ACC112 (cell line): ENCODE measurements at regions not wholly inside any gene's neighbourhood (a gene's known extent, or its start where the extent isn't known, plus 50 kb on each side); places are given as distances from the start of the nearest gene placed in this dataset.

Experiments
- H2AFZ ChIP-seq: fragments of 200-600 bp; sonication (generic); one replicate; pipeline ENCODE4 v1.6.0; 2017; ENCODE audit warnings: antibody characterized with exemption, low read length; ENCODE audit not compliant: unreplicated experiment
- H3K27ac ChIP-seq: fragments of 200-600 bp; sonication (generic); 2 replicates; pipeline ENCODE4 v1.5.1; 2014; ENCODE audit warnings: low read depth, mild to moderate bottlenecking, antibody characterized with exemption, low read length, moderate library complexity
- H3K27me3 ChIP-seq: fragments of 200-600 bp; sonication (generic); 2 replicates; pipeline ENCODE4 v1.6.1; 2014; ENCODE audit warnings: mild to moderate bottlenecking, antibody characterized with exemption, low read length, moderate library complexity, mixed read lengths; ENCODE audit not compliant: insufficient read depth
- H3K36me3 ChIP-seq: fragments of 200-600 bp; sonication (generic); 2 replicates; pipeline ENCODE4 v1.6.1; 2016; ENCODE audit warnings: mild to moderate bottlenecking, antibody characterized with exemption, low read length, moderate library complexity, mixed read lengths; ENCODE audit not compliant: insufficient read depth
- H3K4me1 ChIP-seq: fragments of 200-600 bp; sonication (generic); one replicate; pipeline ENCODE4 v1.6.1; 2016; ENCODE audit warnings: low read length, mixed read lengths; ENCODE audit not compliant: insufficient read depth, unreplicated experiment, control insufficient read depth
- H3K4me3 ChIP-seq: fragments of 200-600 bp; sonication (generic); 2 replicates; pipeline ENCODE4 v1.5.1; 2014; ENCODE audit warnings: mild to moderate bottlenecking, low read depth, low read length
- H3K79me2 ChIP-seq: fragments of 200-600 bp; sonication (generic); one replicate; pipeline ENCODE4 v1.6.0; 2016; ENCODE audit warnings: low read length; ENCODE audit not compliant: control insufficient read depth, unreplicated experiment, insufficient read depth

DNA sequence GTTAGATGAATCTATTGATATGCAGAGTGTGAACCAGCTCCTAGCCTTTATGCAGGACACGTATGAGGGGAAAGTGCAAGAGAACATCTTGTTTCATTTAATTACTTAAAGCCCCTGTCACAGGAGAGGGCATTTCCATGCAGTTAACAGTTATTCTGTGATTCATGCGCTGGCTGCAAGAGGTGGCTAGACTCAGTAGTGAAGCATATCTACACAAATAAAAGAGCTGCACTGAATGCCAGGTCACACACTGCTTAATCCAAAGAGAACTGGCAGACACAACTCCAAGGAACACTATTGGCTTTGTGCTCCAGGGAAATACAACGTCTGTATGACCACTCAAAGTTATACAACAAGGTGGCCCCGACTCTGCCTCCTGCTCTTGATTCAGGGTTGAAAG is 394.1 kb downstream of the C12orf75 start:
- Histone ChIP-seq H3K4me1 (no peaks in the 10 kb centered on the region), H3K36me3 (no peaks in the 10 kb centered on the region), H3K27me3 (peaks cover 44% of the 10 kb centered on the region), H3K79me2 (no peaks in the 10 kb centered on the region), H3K4me3 (no peak overlapping the region), H3K27ac (no peak overlapping the region), H2AFZ (no peak overlapping the region)

DNA sequence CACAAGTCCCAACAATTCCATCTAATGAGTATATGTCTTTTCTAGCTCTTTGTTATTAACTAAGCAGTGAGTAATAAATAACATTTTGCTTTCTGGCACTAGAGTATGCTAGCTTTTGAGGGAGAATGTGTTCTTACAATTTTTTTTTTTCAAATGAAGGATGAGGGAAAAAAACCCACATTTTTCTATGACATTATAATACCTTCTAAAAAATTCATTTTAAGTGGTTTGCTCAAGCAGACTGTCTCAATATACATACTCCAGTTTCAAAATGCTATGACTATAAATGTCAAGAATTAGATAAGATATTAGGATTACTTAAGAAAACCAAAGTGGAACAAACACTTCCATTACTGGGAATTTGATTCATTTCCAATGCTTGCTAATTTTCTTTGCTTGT is 394.6 kb downstream of the C12orf75 start:
- Histone ChIP-seq H3K36me3 (no peaks in the 10 kb centered on the region), H3K4me3 (no peak overlapping the region), H3K27ac (no peak overlapping the region), H3K4me1 (no peaks in the 10 kb centered on the region), H3K27me3 (peaks cover 47% of the 10 kb centered on the region), H2AFZ (no peak overlapping the region), H3K79me2 (no peaks in the 10 kb centered on the region)

- peaks cover 37% of the 10 kb centered on the region for H3K27me3 ChIP-seq
These were observed 398.8 kb downstream of the C12orf75 start for GRCh38 chr12:105729181-105729771.

GRCh38 chr12:105729926-105730325 is 399.4 kb downstream of the C12orf75 start:
- Histone ChIP-seq H3K27ac (no peak overlapping the region), H3K4me3 (no peak overlapping the region), H3K36me3 (no peaks in the 10 kb centered on the region), H2AFZ (no peak overlapping the region), H3K4me1 (no peaks in the 10 kb centered on the region), H3K27me3 (peaks cover 30% of the 10 kb centered on the region), H3K79me2 (no peaks in the 10 kb centered on the region)

More at GRCh38 chr12:105729181-105729771, 398.8 kb downstream of the C12orf75 start:
- Histone ChIP-seq H3K4me1 (no peaks in the 10 kb centered on the region), H3K4me3 (no peak overlapping the region), H3K36me3 (no peaks in the 10 kb centered on the region), H3K27ac (no peak overlapping the region), H2AFZ (no peak overlapping the region), H3K79me2 (no peaks in the 10 kb centered on the region)

DNA sequence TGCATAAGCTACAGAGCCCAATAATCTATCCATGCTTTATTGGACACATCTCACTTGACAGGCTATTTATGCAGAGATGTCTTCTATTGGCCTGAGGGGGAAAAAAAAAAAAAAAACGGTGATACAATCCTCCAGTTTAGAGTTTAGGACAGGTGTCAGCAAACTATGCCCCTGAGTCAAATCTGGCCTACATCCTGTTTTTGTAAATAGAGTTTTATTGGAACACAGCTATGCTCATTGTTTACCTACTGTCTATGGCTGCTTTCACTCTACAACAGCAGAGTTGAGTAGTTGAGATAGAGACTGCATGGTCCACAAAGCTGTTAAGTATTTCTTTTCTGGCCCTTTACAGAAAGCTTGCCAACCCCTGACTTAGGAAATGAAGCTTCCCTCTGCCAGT is 403.1 kb downstream of the C12orf75 start:
- no peaks in the 10 kb centered on the region for H3K4me1 ChIP-seq
- H3K4me3 ChIP-seq = no peak overlapping the region
- no peaks in the 10 kb centered on the region for H3K79me2 ChIP-seq
- H3K27me3 ChIP-seq = peaks cover 18% of the 10 kb centered on the region; the same call in 1 of the 2 replicates
- H3K36me3 ChIP-seq = no peaks in the 10 kb centered on the region
- no peak overlapping the region for H3K27ac ChIP-seq
- no peak overlapping the region for H2AFZ ChIP-seq

- H3K27ac ChIP-seq = no peak overlapping the region
- 0 out of 2 replicates have a peak, but pooled peaks cover 3% of the 10 kb centered on the region for H3K27me3 ChIP-seq
- no peaks in the 10 kb centered on the region for H3K79me2 ChIP-seq
- H3K4me3 ChIP-seq = no peak overlapping the region
- H2AFZ ChIP-seq = no peak overlapping the region
- H3K36me3 ChIP-seq = no peaks in the 10 kb centered on the region
- peaks cover 11% of the 10 kb centered on the region for H3K4me1 ChIP-seq
These were observed 402.3 kb downstream of the NUAK1 start for GRCh38 chr12:105736498-105736897.

GRCh38 chr12:105738051-105738450 is 400.7 kb downstream of the NUAK1 start:
- Histone ChIP-seq H3K4me3 (no peak overlapping the region), H2AFZ (no peak overlapping the region), H3K79me2 (no peaks in the 10 kb centered on the region), H3K27ac (no peak overlapping the region), H3K36me3 (no peaks in the 10 kb centered on the region), H3K27me3 (no peaks in the 10 kb centered on the region), H3K4me1 (peaks cover 21% of the 10 kb centered on the region)

DNA sequence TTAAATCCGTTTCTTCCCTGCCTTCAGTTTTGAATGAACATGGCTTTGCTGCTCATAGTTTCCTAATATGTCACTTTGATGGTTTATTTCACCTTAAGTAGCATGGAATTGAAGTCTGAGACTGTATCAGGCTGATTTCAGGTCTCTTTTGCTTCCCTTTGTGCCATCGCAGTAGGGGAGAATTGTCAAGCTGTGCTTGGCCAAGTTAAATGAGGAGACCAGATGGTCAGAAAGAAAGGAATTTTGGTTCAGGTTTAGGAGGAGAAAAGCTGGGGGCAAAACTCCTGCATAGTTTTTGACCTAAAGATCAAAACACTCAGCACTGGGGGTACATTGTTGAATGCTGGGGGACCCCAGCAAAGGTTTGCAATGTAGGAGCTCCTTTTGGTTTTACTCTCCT is 398.4 kb downstream of the NUAK1 start:
- Histone ChIP-seq H3K27ac (no peak overlapping the region), H3K4me3 (no peak overlapping the region), H2AFZ (no peak overlapping the region)

DNA sequence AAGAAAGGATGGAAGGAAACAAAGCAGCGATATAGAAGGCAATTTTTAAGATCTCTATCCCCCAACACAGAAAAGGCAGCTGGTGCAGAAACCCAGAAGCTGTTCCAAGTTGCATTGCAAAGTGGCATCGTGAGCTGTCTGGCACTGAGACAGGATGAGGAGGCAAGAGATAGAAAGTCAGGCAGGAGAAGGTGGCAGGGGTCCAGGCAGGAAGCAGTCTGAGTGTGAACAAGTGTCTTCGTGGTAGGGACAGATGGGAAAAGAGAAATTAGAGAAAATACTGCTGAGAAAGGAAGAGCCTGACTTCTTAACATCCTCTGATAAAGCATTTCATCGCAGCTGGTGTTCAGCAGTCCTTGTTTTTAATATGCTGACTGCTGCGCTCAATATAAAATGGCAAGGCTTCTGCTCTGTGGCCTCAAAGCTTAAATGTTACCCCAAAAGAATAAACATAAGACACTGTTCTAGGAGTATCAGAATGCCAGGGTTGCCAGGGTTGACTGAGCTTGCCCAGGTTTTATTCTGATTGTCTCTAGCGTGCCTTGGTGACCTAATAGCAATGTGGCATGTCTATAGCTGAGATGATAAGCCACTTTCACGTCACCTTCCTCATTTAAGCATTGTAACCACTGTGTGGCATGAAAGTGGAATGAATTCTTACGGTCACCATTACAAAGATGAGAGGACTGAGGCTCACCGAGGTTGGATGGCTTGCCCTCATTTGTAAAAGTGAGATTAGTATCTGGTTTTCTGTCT is 397.6 kb downstream of the NUAK1 start:
- Histone ChIP-seq H3K79me2 (no peaks in the 10 kb centered on the region), H3K36me3 (no peaks in the 10 kb centered on the region), H3K27ac (no peak overlapping the region), H3K27me3 (no peaks in the 10 kb centered on the region), H3K4me3 (no peak overlapping the region), H3K4me1 (peaks cover 21% of the 10 kb centered on the region), H2AFZ (no peak overlapping the region)

More for the DNA sequence above, 398.4 kb downstream of the NUAK1 start:
- peaks cover 21% of the 10 kb centered on the region for H3K4me1 ChIP-seq
- no peaks in the 10 kb centered on the region for H3K79me2 ChIP-seq
- H3K27me3 ChIP-seq = no peaks in the 10 kb centered on the region
- H3K36me3 ChIP-seq = no peaks in the 10 kb centered on the region

DNA sequence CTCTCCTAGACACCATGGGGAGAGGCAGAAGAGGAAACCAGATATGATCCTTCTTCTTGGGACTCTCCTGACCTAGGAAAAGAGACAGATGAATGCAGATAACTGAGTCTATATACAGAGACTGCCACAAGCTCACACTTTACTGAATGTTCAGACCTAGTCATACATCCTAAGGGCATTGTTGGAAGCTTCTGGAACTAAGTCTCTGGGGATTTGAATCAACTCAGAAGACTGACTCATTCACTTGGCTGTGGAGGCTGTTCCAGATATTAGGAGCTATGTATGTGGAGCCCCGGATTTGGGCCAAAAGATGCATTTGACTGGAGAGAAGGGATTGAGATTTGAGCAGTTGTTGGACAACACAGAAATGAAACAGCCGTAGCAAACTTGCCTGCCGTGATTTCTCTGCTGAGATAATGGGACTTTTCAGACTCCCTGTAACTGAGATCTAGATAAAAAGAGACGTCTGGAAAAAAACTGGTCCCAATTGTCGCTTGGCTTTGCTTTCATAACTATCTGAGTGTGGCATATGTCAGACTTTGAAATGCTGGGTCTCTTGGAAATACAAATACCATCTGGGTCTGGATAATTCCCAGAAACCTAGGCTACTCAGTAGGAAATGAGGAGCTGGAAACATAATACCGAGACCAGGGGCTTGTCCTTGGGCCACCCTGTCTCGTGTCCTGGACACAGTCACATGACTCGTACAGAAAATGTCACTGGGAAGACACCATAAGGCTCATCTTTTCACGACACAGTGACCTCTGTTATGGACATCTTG is 396.8 kb downstream of the NUAK1 start:
- no peaks in the 10 kb centered on the region for H3K79me2 ChIP-seq
- H3K4me3 ChIP-seq = no peak overlapping the region
- H3K27ac ChIP-seq = no peak overlapping the region
- peaks cover 21% of the 10 kb centered on the region for H3K4me1 ChIP-seq
- no peaks in the 10 kb centered on the region for H3K27me3 ChIP-seq
- H2AFZ ChIP-seq = no peak overlapping the region
- no peaks in the 10 kb centered on the region for H3K36me3 ChIP-seq
